WTC11 (cell line): ENCODE measurements at regions not wholly inside any gene's neighbourhood (a gene's known extent, or its start where the extent isn't known, plus 50 kb on each side); places are given as distances from the start of the nearest gene placed in this dataset.

ENCODE experiments used
- ATAC-seq: fragments of 200-7000 bp; cut with Tn5 transposase; 2 replicates; pipeline ENCODE4 v1.10.0; 2021; ENCODE audit warnings: mild to moderate bottlenecking, moderate library complexity
- CTCF ChIA-PET: fragments of 300-600 bp; sonication (Branson Sonifier 250); formaldehyde crosslinking; loops from one replicate; lab custom pipeline; 2021; ENCODE audit warnings: antibody characterized with exemption; lab: Charles Lee
- POLR2A ChIA-PET: fragments of 350-600 bp; sonication (Branson Sonifier 250); formaldehyde crosslinking; loops from one replicate; lab custom pipeline; 2021; ENCODE audit warnings: antibody characterized with exemption; lab: Charles Lee
- DNase-seq: peaks from one replicate; pipeline ENCODE4 v3.0.0; 2021; ENCODE audit warnings: low spot score
- H3K27ac Mint-ChIP-seq: 2 replicates; pipeline ENCODE4 v1.8.0; 2021; ENCODE audit warnings: mixed read lengths
- H3K27me3 Mint-ChIP-seq: 2 replicates; pipeline ENCODE4 v1.8.0; 2021; ENCODE audit warnings: low read depth, mild to moderate bottlenecking, moderate library complexity, mixed read lengths
- H3K36me3 Mint-ChIP-seq: 2 replicates; pipeline ENCODE4 v1.8.0; 2021; ENCODE audit warnings: mixed read lengths
- H3K4me1 Mint-ChIP-seq: 2 replicates; pipeline ENCODE4 v1.8.0; 2022; ENCODE audit warnings: mixed read lengths
- H3K4me3 Mint-ChIP-seq: 2 replicates; pipeline ENCODE4 v1.8.0; 2021; ENCODE audit warnings: mild to moderate bottlenecking, moderate library complexity, mixed read lengths
- H3K9me3 Mint-ChIP-seq: 2 replicates; pipeline ENCODE4 v1.8.0; 2021; ENCODE audit warnings: mixed read lengths
- ATF1 ChIP-seq: sonication (generic); formaldehyde crosslinking; IDR thresholded peaks from 2 replicates; pipeline ENCODE4 v1.8.1; 2023; ENCODE audit warnings: mild to moderate bottlenecking, moderate library complexity, missing genetic modification reagents
- ATF2 ChIP-seq: sonication (generic); formaldehyde crosslinking; IDR thresholded peaks from 2 replicates; pipeline ENCODE4 v1.8.1; 2022; ENCODE audit warnings: low read depth, missing genetic modification reagents, borderline replicate concordance
- ATF3 ChIP-seq: sonication (generic); formaldehyde crosslinking; conservative IDR thresholded peaks from 2 replicates; pipeline ENCODE4 v1.8.1; 2022; ENCODE audit warnings: mild to moderate bottlenecking, missing genetic modification reagents
- ATF6 ChIP-seq: sonication (generic); formaldehyde crosslinking; IDR thresholded peaks from 2 replicates; pipeline ENCODE4 v1.8.1; 2023; ENCODE audit warnings: mild to moderate bottlenecking, missing genetic modification reagents
- CBFB ChIP-seq: sonication (generic); formaldehyde crosslinking; IDR thresholded peaks from 2 replicates; pipeline ENCODE4 v1.8.1; 2022; ENCODE audit warnings: mild to moderate bottlenecking, low read depth, missing genetic modification reagents
- CREB1 ChIP-seq: sonication (generic); formaldehyde crosslinking; IDR thresholded peaks from 2 replicates; pipeline ENCODE4 v1.8.0; 2023; ENCODE audit warnings: mild to moderate bottlenecking, missing genetic modification reagents
- CREM ChIP-seq: sonication (generic); formaldehyde crosslinking; IDR thresholded peaks from 2 replicates; pipeline ENCODE4 v1.8.1; 2022; ENCODE audit warnings: mild to moderate bottlenecking, missing genetic modification reagents, moderate library complexity
- E2F4 ChIP-seq: sonication (generic); formaldehyde crosslinking; IDR thresholded peaks from 2 replicates; pipeline ENCODE4 v1.8.1; 2022; ENCODE audit warnings: low read depth, mild to moderate bottlenecking, moderate library complexity, missing genetic modification reagents, borderline replicate concordance
- ELF4 ChIP-seq: sonication (generic); formaldehyde crosslinking; IDR thresholded peaks from 2 replicates; pipeline ENCODE4 v1.8.1; 2022; ENCODE audit warnings: low read depth, mild to moderate bottlenecking, moderate library complexity, missing genetic modification reagents
- GABPB1 ChIP-seq: sonication (generic); formaldehyde crosslinking; IDR thresholded peaks from 2 replicates; pipeline ENCODE4 v1.8.1; 2023; ENCODE audit warnings: mild to moderate bottlenecking, missing genetic modification reagents
- JUN ChIP-seq: sonication (generic); formaldehyde crosslinking; IDR thresholded peaks from 2 replicates; pipeline ENCODE4 v1.8.0; 2023; ENCODE audit warnings: mild to moderate bottlenecking, missing genetic modification reagents
- OVOL2 ChIP-seq: fragments of 250-450 bp; sonication (Bioruptor Pico); IDR thresholded peaks from 2 replicates; pipeline ENCODE4 v1.9.0; 2021; ENCODE audit warnings: mild to moderate bottlenecking, borderline replicate concordance
- RORB ChIP-seq: fragments of 250-450 bp; sonication (Bioruptor Pico); IDR thresholded peaks from 2 replicates; pipeline ENCODE4 v1.9.0; 2021; ENCODE audit warnings: mild to moderate bottlenecking
- SMAD4 ChIP-seq: sonication (generic); formaldehyde crosslinking; IDR thresholded peaks from 2 replicates; pipeline ENCODE4 v1.8.0; 2022; ENCODE audit warnings: mild to moderate bottlenecking, missing genetic modification reagents
- USF1 ChIP-seq: sonication (generic); formaldehyde crosslinking; IDR thresholded peaks from 2 replicates; pipeline ENCODE4 v1.8.0; 2022; ENCODE audit warnings: mild to moderate bottlenecking, missing genetic modification reagents
- ZBTB21 ChIP-seq: sonication (generic); formaldehyde crosslinking; IDR thresholded peaks from 2 replicates; pipeline ENCODE4 v1.8.1; 2023; ENCODE audit warnings: mild to moderate bottlenecking, missing genetic modification reagents, borderline replicate concordance
- ZMAT4 ChIP-seq: fragments of 250-450 bp; sonication (Bioruptor Pico); IDR thresholded peaks from 2 replicates; pipeline ENCODE4 v1.9.0; 2021; ENCODE audit warnings: mild to moderate bottlenecking
- ZNF281 ChIP-seq: sonication (generic); formaldehyde crosslinking; IDR thresholded peaks from 2 replicates; pipeline ENCODE4 v1.8.0; 2023; ENCODE audit warnings: mild to moderate bottlenecking, missing genetic modification reagents
- ZNF416 ChIP-seq: fragments of 250-450 bp; sonication (Bioruptor Pico); IDR thresholded peaks from 2 replicates; pipeline ENCODE4 v1.9.0; 2021; ENCODE audit warnings: mild to moderate bottlenecking, inconsistent platforms

GRCh38 chr3:117624424-117624823 is 914.8 kb downstream of the TUSC7 start (continued):
- TF ChIP-seq ZMAT4 (CRISPR knock-in tag) (no peak), RORB (CRISPR knock-in tag) (no peak), ZNF281 (CRISPR knock-in tag) (no peak), CREM (CRISPR knock-in tag) (no peak)

- H3K4me1 Mint-ChIP-seq, result peaks cover 36% of the 10 kb centered on the region
- H3K4me3 Mint-ChIP-seq, result no peak overlapping the region
- no peak for TF ChIP-seq ATF6
- TF ChIP-seq ELF4 (CRISPR knock-in tag), result no peak
- no peak for TF ChIP-seq ATF2
- no peak for TF ChIP-seq USF1 (CRISPR knock-in tag)
- TF ChIP-seq ZBTB21 (CRISPR knock-in tag), result no peak
- no peak for TF ChIP-seq JUN (CRISPR knock-in tag)
- no peak for TF ChIP-seq CBFB (CRISPR knock-in tag)
- no peak for TF ChIP-seq ZNF416 (CRISPR knock-in tag)
- TF ChIP-seq E2F4 (CRISPR knock-in tag), result no peak
- no peak for TF ChIP-seq ZMAT4 (CRISPR knock-in tag)
- TF ChIP-seq ATF3, result no peak
- TF ChIP-seq GABPB1 (CRISPR knock-in tag), result no peak
- TF ChIP-seq OVOL2 (CRISPR knock-in tag), result no peak
- no peak for TF ChIP-seq ATF1 (CRISPR knock-in tag)
- no peak for TF ChIP-seq SMAD4 (CRISPR knock-in tag)
- TF ChIP-seq CREB1 (CRISPR knock-in tag), result no peak
- TF ChIP-seq, all 79 proteins: peak for 0
- Mint-ChIP-seq H3K27ac (no peak overlapping the region), H3K27me3 (no peaks in the 10 kb centered on the region), H3K9me3 (no peaks in the 10 kb centered on the region), H3K36me3 (no peaks in the 10 kb centered on the region)
- CTCF ChIA-PET, result no interaction called here
- ATAC-seq (no peak), DNase-seq (no peak)
- POLR2A ChIA-PET, result no interaction called here
Measured at GRCh38 chr3:117625174-117625573, 915.6 kb downstream of the TUSC7 start.
